IPS-18c (cell line): ENCODE measurements at regions not wholly inside any gene's neighbourhood (a gene's known extent, or its start where the extent isn't known, plus 50 kb on each side); places are given as distances from the start of the nearest gene placed in this dataset.

ENCODE experiments used
- H3K4me3 ChIP-seq: 2 replicates; pipeline ENCODE4 v1.7.0; 2013; ENCODE audit warnings: low read depth, mild to moderate bottlenecking, low read length, moderate library complexity; ENCODE audit not compliant: insufficient read depth
- H3K9me3 ChIP-seq: one replicate; pipeline ENCODE4 v1.6.1; 2013; ENCODE audit warnings: mild to moderate bottlenecking, low read length, moderate library complexity; ENCODE audit not compliant: control insufficient read depth, insufficient read depth

GRCh38 chr10:130637089-130637676, 501.0 kb downstream of the GLRX3 start:
- Histone ChIP-seq H3K9me3 (peaks cover 8% of the 10 kb centered on the region), H3K4me3 (no peak overlapping the region)

- Histone ChIP-seq H3K9me3 (peaks cover 8% of the 10 kb centered on the region), H3K4me3 (no peak overlapping the region)
These were observed 502.8 kb downstream of the GLRX3 start for GRCh38 chr10:130638991-130639390.

GRCh38 chr10:130642926-130643325, 506.7 kb downstream of the GLRX3 start:
- no peak overlapping the region for H3K4me3 ChIP-seq
- H3K9me3 ChIP-seq, result peaks cover 10% of the 10 kb centered on the region

- Histone ChIP-seq H3K4me3 (no peak overlapping the region), H3K9me3 (peaks cover 10% of the 10 kb centered on the region)
These were observed 511.1 kb downstream of the GLRX3 start for GRCh38 chr10:130647341-130647740.

GRCh38 chr10:130648807-130649206, 512.6 kb downstream of the GLRX3 start:
- Histone ChIP-seq H3K9me3 (peaks cover 13% of the 10 kb centered on the region), H3K4me3 (no peak overlapping the region)

GRCh38 chr10:130652544-130652943, 516.4 kb downstream of the GLRX3 start:
- Histone ChIP-seq H3K4me3 (no peak overlapping the region), H3K9me3 (peaks cover 16% of the 10 kb centered on the region)

- peaks cover 16% of the 10 kb centered on the region for H3K9me3 ChIP-seq
- H3K4me3 ChIP-seq, result no peak overlapping the region
These were observed 516.9 kb downstream of the GLRX3 start for GRCh38 chr10:130652964-130653578.

GRCh38 chr10:130654726-130655125, 518.5 kb downstream of the GLRX3 start:
- Histone ChIP-seq H3K9me3 (peaks cover 22% of the 10 kb centered on the region), H3K4me3 (no peak overlapping the region)

GRCh38 chr10:130655313-130656186, 519.4 kb downstream of the GLRX3 start:
- Histone ChIP-seq H3K9me3 (peaks cover 21% of the 10 kb centered on the region), H3K4me3 (no peak overlapping the region)

GRCh38 chr10:130656187-130656575, 520.0 kb downstream of the GLRX3 start:
- H3K4me3 ChIP-seq, result no peak overlapping the region
- H3K9me3 ChIP-seq, result peaks cover 23% of the 10 kb centered on the region

- Histone ChIP-seq H3K4me3 (no peak overlapping the region), H3K9me3 (peaks cover 23% of the 10 kb centered on the region)
These were observed 520.5 kb downstream of the GLRX3 start for GRCh38 chr10:130656582-130657133.

- H3K9me3 ChIP-seq, result peaks cover 30% of the 10 kb centered on the region
- no peak overlapping the region for H3K4me3 ChIP-seq
These were observed 522.6 kb downstream of the GLRX3 start for GRCh38 chr10:130658687-130659290.

GRCh38 chr10:130659528-130659927, 523.3 kb downstream of the GLRX3 start:
- peaks cover 29% of the 10 kb centered on the region for H3K9me3 ChIP-seq
- no peak overlapping the region for H3K4me3 ChIP-seq

GRCh38 chr10:130660266-130660665, 524.1 kb downstream of the GLRX3 start:
- Histone ChIP-seq H3K4me3 (no peak overlapping the region), H3K9me3 (peaks cover 33% of the 10 kb centered on the region)

GRCh38 chr10:130661419-130661818, 525.2 kb downstream of the GLRX3 start:
- Histone ChIP-seq H3K9me3 (peaks cover 33% of the 10 kb centered on the region), H3K4me3 (no peak overlapping the region)

GRCh38 chr10:130662775-130663174, 526.6 kb downstream of the GLRX3 start:
- peaks cover 30% of the 10 kb centered on the region for H3K9me3 ChIP-seq

GRCh38 chr10:130664526-130664925, 528.3 kb downstream of the GLRX3 start:
- Histone ChIP-seq H3K9me3 (peaks cover 29% of the 10 kb centered on the region), H3K4me3 (no peak overlapping the region)

More at GRCh38 chr10:130662775-130663174, 526.6 kb downstream of the GLRX3 start:
- no peak overlapping the region for H3K4me3 ChIP-seq
